ENCODE measurements at regions not wholly inside any gene's neighbourhood (a gene's known extent, or its start where the extent isn't known, plus 50 kb on each side); places are given as distances from the start of the nearest gene placed in this dataset.

DNA sequence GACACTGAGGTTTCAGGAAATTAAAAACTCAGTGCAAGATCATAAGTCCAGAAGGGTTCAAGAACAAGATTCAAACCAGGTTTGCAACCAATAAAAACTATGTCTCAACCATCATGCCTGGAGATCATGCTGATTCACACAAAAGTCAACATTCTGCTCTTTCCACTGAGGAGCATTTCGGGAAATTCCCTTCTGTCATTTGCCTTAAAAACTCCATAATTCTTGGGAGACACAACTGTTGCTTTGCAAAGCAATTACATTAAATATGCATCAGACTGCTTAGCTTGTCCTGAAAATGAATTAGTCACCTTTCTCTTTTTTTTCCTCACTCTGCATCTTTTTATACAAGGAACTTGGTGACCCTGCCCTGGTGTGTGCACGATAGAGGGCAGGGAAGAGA, 275.9 kb upstream of the ZNF462 start:
- TF ChIP-seq, protein P1, sequence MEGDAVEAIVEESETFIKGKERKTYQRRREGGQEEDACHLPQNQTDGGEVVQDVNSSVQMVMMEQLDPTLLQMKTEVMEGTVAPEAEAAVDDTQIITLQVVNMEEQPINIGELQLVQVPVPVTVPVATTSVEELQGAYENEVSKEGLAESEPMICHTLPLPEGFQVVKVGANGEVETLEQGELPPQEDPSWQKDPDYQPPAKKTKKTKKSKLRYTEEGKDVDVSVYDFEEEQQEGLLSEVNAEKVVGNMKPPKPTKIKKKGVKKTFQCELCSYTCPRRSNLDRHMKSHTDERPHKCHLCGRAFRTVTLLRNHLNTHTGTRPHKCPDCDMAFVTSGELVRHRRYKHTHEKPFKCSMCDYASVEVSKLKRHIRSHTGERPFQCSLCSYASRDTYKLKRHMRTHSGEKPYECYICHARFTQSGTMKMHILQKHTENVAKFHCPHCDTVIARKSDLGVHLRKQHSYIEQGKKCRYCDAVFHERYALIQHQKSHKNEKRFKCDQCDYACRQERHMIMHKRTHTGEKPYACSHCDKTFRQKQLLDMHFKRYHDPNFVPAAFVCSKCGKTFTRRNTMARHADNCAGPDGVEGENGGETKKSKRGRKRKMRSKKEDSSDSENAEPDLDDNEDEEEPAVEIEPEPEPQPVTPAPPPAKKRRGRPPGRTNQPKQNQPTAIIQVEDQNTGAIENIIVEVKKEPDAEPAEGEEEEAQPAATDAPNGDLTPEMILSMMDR (conservative IDR thresholded peaks at IDR 0.05; ENCODE audit: low read length) = no peak
- TF ChIP-seq EZH2phosphoT487 (IDR thresholded peaks at IDR 0.05; ENCODE audit: borderline replicate concordance, low read depth, low read length) = no peak
